ENCODE measurements at regions not wholly inside any gene's neighbourhood (a gene's known extent, or its start where the extent isn't known, plus 50 kb on each side); places are given as distances from the start of the nearest gene placed in this dataset.
"Not testable (repeated sequence)": the region's sequence is repeated elsewhere in the genome, so short reads cannot be mapped to it uniquely, and the experiment has no call there.

- no peak for ATAC-seq
Measured at GRCh38 chr5:155522540-155522939, 509.0 kb downstream of the KIF4B start.

GRCh38 chr5:155529362-155529761, 515.8 kb downstream of the KIF4B start:
- ATAC-seq = no peak

DNA sequence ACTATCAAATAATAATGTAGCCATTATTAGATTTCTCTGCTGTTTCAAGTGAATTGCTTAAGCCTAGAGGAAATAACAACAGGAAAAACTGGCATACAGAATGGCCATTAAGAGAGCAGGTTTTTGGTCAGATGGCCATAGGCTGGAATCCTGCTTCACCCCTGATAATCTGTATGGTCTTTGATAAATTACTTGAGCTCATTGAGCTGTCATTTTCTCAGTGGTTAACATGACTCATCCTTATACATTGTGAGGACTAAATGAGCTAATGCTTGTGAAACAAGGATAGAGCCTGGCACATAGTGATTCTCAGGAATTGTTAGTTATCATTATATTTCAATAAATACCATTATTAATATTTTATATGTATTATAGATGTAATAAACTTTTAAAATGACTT, 516.5 kb downstream of the KIF4B start:
- ATAC-seq = no peak

DNA sequence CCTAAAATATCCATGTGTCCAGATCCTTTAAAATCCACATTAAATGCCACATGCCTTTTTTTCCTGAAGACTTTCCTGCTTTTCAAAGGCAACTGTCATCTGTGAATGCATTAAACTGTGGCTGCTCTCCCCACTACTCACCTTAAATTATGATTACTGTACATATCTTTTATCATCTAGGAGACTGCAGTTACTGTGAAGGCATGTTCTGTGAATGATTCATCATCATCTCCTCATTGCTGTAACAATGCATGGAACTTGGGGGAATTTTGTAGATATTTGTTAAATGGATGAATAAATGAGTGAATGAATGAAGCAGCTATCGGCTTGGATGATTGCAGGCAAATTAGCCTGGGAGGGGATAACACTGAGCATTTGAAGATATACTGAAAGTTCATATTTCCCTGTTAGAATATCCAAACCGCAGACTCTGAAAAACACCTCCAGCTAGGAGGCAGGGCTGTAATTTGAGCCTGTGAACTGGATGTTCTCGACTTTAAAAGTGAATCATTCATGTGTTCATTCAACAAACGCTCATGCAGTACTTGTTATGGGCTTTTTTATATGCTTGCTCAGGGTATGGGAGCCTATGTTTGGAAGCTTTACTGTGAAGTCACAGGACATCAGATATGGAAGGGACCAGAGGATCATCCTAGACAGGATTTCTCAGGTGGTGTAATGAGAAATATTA, 519.2 kb downstream of the KIF4B start:
- ATAC-seq = no peak

GRCh38 chr5:155540000-155540595, 526.5 kb downstream of the KIF4B start:
- ATAC-seq = no peak

DNA sequence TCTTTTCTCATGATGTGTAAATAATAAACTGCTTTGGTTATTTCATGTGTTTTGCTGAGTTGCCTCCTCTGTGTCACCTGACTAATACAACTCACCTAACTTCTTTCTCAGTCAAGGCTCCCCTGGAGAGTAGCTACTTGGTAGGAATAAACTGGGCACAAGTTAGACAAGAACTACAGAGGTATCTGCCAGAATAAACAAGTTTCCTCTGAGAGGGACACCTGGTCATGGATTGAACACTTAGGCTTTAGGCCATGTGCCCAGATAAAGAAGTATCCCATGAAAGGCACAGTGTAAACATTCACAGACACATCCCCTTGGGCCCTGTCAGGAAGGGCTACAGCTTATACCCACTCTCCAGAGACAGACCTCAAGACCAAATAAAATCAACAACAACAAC, 532.5 kb downstream of the KIF4B start:
- ATAC-seq = no peak

- ATAC-seq = no peak
Measured at GRCh38 chr5:155554500-155554899, 540.9 kb downstream of the KIF4B start.

DNA sequence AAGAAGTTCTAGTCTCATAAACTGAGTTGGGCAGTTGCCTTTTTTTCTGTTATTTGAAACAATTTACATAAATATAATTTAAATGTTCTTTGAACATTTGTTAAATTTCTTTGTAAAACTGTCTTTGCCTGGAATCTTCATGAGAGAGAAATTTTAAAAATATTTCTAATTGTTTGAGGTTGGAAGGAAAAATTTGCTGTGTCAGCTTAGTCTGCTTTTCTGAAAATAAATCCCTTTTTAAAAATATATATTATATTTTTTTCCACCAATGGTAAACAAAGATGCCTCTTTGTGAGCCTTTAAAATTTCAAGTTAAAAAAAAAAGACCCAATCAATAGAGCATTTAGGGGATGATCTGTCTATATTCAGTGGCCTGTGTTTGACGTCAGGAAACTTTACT, 542.7 kb downstream of the KIF4B start:
- ATAC-seq = no peak

GRCh38 chr5:155556700-155557099, 543.1 kb downstream of the KIF4B start:
- ATAC-seq = no peak

DNA sequence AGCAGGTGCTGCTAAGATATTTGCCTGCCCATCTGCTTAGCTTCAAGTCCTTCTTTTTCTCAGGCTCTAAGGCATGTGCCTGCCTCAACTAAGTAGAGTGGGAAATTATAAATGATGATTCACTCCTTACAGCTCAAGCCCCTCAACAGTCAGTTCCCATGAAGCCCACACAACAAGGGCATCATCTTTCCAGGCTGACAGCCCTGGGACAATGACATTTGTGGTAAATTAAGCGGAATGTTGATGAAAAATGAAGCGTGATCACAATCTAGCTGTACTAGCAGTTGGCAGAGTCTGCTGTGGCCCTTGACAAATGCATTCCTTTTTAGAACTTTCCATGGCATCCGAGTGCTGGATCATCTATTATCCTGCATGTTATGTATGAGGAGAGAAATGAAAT, 548.6 kb downstream of the KIF4B start:
- ATAC-seq = no peak

DNA sequence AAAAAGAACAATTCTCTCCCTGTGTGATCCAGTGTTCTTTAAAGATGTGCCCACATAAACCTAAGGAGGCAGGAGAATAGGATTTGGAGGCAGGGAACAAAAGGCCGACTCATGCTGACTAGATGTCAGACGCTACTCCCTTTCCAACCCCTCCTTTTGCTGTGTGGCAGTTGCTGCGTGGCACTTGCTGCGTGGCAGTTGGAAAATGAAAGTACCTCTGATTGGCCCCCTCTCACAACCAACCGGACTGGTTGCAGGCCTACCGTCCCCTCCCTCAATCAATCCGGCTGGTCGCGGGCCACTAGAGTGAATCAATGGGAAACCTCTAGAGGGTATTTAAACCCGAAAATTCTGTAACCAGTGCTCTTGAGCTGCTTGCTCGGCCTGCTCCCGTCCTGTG, 551.0 kb downstream of the KIF4B start:
- ATAC-seq = no peak

GRCh38 chr5:155575861-155576260, 562.3 kb downstream of the KIF4B start:
- no peak for ATAC-seq

DNA sequence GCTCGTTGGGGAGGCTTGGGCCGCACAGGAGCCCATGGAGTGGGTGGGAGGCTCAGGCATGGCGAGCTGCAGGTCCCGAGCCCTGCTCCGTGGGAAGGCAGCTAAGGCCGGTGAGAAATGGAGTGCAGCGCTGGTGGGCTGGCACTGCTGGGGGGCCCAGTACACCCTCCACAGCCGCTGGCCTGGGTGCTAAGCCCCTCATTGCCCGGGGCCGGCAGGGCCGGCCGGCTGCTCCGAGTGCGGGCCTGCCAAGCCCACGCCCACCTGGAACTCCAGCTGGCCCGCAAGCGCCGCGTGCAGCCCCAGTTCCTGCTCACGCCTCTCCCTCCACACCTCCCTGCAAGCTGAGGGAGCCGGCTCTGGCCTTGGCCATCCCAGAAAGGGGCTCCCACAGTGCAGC, 573.3 kb downstream of the KIF4B start:
- not testable (repeated sequence) for ATAC-seq

DNA sequence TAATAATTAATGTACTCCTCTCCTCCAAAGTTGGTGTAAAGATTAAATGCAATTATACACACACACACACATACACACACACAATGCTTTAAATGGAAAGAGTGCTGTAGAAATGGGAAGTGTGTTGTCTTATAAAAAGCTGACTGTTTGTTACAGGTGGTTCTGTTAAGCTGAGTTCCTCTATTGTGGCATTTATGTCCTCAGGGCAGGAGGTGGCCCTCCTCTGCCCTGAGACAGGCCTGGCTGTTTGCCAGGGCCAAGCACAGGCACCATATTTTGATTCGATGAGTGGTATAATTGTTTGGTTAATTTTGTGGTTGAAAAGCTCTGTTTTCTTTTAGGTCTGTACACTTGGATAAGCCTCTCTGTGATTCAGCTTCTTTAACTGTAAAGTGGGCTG, 573.9 kb downstream of the KIF4B start:
- no peak for ATAC-seq

- no peak for ATAC-seq
Measured at GRCh38 chr5:155591273-155591672, 577.7 kb downstream of the KIF4B start.

GRCh38 chr5:155594270-155594669, 580.7 kb downstream of the KIF4B start:
- ATAC-seq = no peak

DNA sequence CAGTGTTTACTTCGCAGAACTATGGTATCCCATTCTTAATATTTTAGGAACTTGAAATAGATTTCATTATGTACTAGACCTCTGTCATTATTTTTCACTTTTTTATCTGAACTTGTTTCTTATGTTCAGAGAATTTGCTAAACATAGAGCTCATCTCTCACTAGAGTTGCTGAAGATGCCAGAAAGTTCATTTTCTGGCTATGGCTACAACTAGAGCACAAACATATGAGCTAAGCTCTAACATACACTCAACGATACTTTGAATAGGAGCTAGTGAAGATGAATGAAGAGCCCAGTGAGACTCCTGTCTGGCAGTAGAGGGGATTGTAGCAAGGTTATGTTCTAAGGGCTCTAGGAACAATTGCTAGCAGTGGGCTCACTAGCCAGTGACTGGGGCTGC, 582.2 kb downstream of the KIF4B start:
- no peak for ATAC-seq

- ATAC-seq = no peak
Measured at GRCh38 chr5:155598552-155598951, 585.0 kb downstream of the KIF4B start.

DNA sequence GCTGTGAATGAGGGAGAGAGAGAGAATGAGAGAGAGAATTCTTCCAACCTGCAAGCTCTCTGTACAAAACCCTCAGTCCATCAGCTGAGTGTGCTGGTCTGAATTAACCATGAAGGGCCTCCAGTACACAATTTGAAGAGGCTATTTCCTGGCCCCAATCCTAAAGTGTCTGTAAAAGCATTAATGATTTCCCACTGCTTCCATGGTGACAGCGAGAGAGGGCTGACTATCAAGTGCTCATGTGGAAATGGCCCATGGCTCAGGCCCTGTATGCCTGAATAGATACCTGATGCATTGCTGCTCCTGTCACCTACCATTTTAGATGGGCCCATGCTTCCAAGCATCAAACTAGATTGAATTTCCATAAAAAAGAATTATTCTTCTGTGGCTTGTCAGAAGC, 592.4 kb downstream of the KIF4B start:
- ATAC-seq = no peak

- no peak for ATAC-seq
Measured at GRCh38 chr5:155616779-155617392, 603.3 kb downstream of the KIF4B start.

DNA sequence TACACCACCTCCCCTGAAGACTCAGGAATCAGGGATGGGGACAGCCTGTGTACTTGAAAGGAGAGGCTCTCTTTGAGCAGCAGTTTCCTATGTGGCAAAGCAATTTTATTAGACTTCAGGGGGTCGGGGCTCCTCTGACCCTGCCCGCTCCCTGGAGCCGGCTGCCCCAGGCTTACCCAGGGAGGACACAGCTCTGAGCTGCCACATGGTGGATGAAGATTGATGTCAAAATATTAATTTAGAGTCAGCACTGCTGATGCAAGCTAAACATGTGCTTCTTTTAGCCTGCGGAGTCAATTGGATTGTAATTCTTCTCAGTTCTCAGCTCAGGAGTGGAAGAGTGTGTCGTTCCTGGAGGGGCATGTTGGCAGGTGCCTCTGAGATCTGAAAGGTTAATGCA, 606.1 kb downstream of the KIF4B start:
- ATAC-seq = no peak

DNA sequence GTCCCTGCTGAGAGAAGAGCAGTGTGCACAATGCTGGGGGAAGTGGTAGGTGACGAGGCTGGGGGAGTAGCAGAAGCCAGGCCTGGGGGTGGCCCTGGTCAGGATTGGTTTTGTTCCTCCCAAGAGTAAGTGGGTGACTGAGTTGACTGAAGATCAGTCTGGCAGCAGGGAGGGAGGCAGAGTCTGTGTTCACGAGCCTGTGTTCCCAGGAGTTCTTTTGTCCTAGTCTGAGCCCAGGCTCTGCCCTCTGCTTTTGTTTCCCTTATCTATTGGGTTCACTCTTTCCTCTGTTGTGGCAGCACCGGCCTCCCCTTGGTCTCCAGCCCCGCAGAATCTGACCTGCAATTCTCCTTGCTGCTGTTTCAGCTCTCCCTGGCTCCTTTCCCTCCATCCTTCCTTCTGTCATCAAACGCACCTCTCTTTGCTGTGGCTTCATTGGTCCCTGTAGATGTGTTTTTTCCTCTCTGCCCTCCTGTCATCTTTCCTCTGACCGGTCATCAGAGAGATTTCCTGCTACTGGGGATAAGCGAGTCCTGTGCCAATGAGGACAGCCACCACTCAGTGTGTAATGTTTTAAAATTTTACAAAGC, 607.4 kb downstream of the KIF4B start:
- ATAC-seq = no peak

- ATAC-seq = no peak
Measured at GRCh38 chr5:155624597-155625241, 611.2 kb downstream of the KIF4B start.

- ATAC-seq = no peak
Measured at GRCh38 chr5:155625315-155625714, 611.8 kb downstream of the KIF4B start.

Measured in activated CD4-positive, CD25-positive, alpha-beta regulatory T cell treated with anti-CD3 and anti-CD28 coated beads, Interleukin-2, amount 50 U/mL, for 24 hours (primary cell).